ENCODE measurements at regions not wholly inside any gene's neighbourhood (a gene's known extent, or its start where the extent isn't known, plus 50 kb on each side); places are given as distances from the start of the nearest gene placed in this dataset.

- TF ChIP-seq CTCF (IDR thresholded peaks at IDR 0.05 in 2 of 3, conservative IDR thresholded peaks at IDR 0.05 in 1 of 3; ENCODE audit: control insufficient read depth in 2 of 3, extremely low read depth in 1 of 3, insufficient read depth in 1 of 3, low read depth in 3 of 3, low read length in 3 of 3), result no peak
- no peak for TF ChIP-seq ZNF207 (IDR thresholded peaks at IDR 0.05; ENCODE audit: borderline replicate concordance)
- TF ChIP-seq HDAC6 (IDR thresholded peaks at IDR 0.05; ENCODE audit: unreplicated experiment), result no peak
- no peak for TF ChIP-seq EZH2 (IDR thresholded peaks at IDR 0.05; ENCODE audit: borderline replicate concordance, control insufficient read depth, low read depth, low read length)
Measured at GRCh38 chr9:95383185-95383676, 65.7 kb upstream of the FANCC start.
